ENCODE measurements at regions not wholly inside any gene's neighbourhood (a gene's known extent, or its start where the extent isn't known, plus 50 kb on each side); places are given as distances from the start of the nearest gene placed in this dataset.

DNA sequence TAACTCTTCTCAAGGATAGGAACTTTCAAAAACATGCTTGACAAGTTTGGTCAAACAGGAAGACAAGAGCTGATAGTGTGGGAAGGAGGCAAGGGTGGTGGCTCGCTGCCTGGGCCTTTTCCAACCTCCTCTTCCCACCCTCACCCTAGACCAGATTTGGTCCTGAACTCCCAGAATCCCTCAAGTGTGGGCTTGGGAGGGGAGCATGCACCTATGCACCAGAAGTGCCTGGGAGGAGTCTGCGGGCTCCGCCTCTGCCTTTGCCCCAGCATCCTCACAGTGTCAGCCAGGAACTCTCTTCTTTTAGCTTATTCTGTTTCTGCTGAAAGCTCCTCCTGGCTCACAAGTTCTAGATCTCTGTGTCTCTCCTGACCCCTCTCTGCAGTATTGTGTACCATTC, 126.2 kb upstream of the MRPS22 start:
- no peak overlapping the region for H3K27ac ChIP-seq (ENCODE audit: low read length)
- H3K27me3 ChIP-seq (ENCODE audit: low read length): 0 out of 2 replicates have a peak, but pooled peaks cover 3% of the 10 kb centered on the region
- H3K4me2 ChIP-seq (ENCODE audit: low read length): no peak overlapping the region
- H3K9ac ChIP-seq (ENCODE audit: low read length): no peak overlapping the region
- no peak overlapping the region for H2AFZ ChIP-seq (ENCODE audit: low read length)
- no peaks in the 10 kb centered on the region for H4K20me1 ChIP-seq (ENCODE audit: low read length)
- no TSS peak for BruUV-seq (replicated peaks)
- no peaks in the 10 kb centered on the region for H3K36me3 ChIP-seq (ENCODE audit: low read depth, low read length)
- DNase-seq (no peak), ATAC-seq (no peak)
- no peaks in the 10 kb centered on the region for H3F3A ChIP-seq (ENCODE audit: low read length, unreplicated experiment)
- no peaks in the 10 kb centered on the region for H3K9me2 ChIP-seq (replicated peaks; ENCODE audit: low read length)
- H3K9me3 ChIP-seq (ENCODE audit: low read length): no peaks in the 10 kb centered on the region
- CTCF ChIA-PET: no interaction called here
- TF ChIP-seq EZH2phosphoT487 (IDR thresholded peaks at IDR 0.05; ENCODE audit: borderline replicate concordance, low read length): no peak
- POLR2A ChIA-PET (ENCODE audit: unreplicated experiment): interaction anchor here (0.6 kb wide), 1 partner anchor 133 kb away, joined by 3 read pairs; no protein-coding TSS in a partner anchor
- intact Hi-C loops (cut with micrococcal nuclease): loop anchor here (10.0 kb wide), 1 partner anchor 273 kb away; the partner anchor contains the start of genes FOXL2 and FOXL2NB
- no peak overlapping the region for H3K4me3 ChIP-seq (ENCODE audit: low read length)
- H3K4me1 ChIP-seq (ENCODE audit: insufficient read depth, low read length): no peaks in the 10 kb centered on the region
- no peaks in the 10 kb centered on the region for H3K79me2 ChIP-seq (ENCODE audit: low read length)

DNA sequence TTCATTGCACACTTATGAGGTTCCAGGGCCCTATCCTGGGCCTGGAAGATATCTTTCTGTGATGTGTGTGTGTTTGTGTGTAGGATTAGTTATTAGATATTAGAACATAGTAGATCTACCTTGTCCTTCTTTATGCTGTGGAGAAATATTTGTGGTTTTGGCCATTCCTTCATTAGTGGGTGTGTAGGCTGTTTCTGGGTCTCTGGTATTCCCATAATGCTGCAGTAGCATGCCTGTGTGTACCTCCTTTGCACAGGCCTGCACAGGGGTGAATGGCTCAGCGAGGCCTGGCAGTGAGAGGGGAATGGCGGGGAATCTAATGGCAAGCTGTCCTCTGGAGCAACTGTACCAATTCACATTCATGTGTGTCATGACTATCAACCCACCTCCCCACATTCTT, 125.8 kb upstream of the MRPS22 start:
- Histone ChIP-seq H3K36me3 (ENCODE audit: low read depth, low read length) (no peaks in the 10 kb centered on the region), H3K4me2 (ENCODE audit: low read length) (no peak overlapping the region), H4K20me1 (ENCODE audit: low read length) (no peaks in the 10 kb centered on the region), H3K9me2 (replicated peaks; ENCODE audit: low read length) (no peaks in the 10 kb centered on the region), H3K27ac (ENCODE audit: low read length) (no peak overlapping the region), H3K27me3 (ENCODE audit: low read length) (0 out of 2 replicates have a peak, but pooled peaks cover 3% of the 10 kb centered on the region), H3K9ac (ENCODE audit: low read length) (no peak overlapping the region), H3K4me3 (ENCODE audit: low read length) (no peak overlapping the region), H3K9me3 (ENCODE audit: low read length) (no peaks in the 10 kb centered on the region), H3K79me2 (ENCODE audit: low read length) (no peaks in the 10 kb centered on the region), H2AFZ (ENCODE audit: low read length) (no peak overlapping the region), H3F3A (ENCODE audit: low read length, unreplicated experiment) (no peaks in the 10 kb centered on the region), H3K4me1 (ENCODE audit: insufficient read depth, low read length) (no peaks in the 10 kb centered on the region)
- intact Hi-C loops (cut with micrococcal nuclease): loop anchor here (10.0 kb wide), 1 partner anchor 273 kb away; the partner anchor contains the start of genes FOXL2 and FOXL2NB
- TF ChIP-seq EZH2phosphoT487 (IDR thresholded peaks at IDR 0.05; ENCODE audit: borderline replicate concordance, low read length) (no peak), EZH2 (IDR thresholded peaks at IDR 0.05; ENCODE audit: low read length, unreplicated experiment) (no peak)
- TF ChIP-seq, protein P1, sequence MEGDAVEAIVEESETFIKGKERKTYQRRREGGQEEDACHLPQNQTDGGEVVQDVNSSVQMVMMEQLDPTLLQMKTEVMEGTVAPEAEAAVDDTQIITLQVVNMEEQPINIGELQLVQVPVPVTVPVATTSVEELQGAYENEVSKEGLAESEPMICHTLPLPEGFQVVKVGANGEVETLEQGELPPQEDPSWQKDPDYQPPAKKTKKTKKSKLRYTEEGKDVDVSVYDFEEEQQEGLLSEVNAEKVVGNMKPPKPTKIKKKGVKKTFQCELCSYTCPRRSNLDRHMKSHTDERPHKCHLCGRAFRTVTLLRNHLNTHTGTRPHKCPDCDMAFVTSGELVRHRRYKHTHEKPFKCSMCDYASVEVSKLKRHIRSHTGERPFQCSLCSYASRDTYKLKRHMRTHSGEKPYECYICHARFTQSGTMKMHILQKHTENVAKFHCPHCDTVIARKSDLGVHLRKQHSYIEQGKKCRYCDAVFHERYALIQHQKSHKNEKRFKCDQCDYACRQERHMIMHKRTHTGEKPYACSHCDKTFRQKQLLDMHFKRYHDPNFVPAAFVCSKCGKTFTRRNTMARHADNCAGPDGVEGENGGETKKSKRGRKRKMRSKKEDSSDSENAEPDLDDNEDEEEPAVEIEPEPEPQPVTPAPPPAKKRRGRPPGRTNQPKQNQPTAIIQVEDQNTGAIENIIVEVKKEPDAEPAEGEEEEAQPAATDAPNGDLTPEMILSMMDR (conservative IDR thresholded peaks at IDR 0.05; ENCODE audit: low read depth, low read length): no peak
- DNase-seq (no peak), ATAC-seq (no peak)
- ChIA-PET CTCF (no interaction called here), POLR2A (ENCODE audit: unreplicated experiment) (interaction anchor here (0.6 kb wide), 1 partner anchor 133 kb away, joined by 3 read pairs; no protein-coding TSS in a partner anchor)
- no TSS peak for BruUV-seq (replicated peaks)

DNA sequence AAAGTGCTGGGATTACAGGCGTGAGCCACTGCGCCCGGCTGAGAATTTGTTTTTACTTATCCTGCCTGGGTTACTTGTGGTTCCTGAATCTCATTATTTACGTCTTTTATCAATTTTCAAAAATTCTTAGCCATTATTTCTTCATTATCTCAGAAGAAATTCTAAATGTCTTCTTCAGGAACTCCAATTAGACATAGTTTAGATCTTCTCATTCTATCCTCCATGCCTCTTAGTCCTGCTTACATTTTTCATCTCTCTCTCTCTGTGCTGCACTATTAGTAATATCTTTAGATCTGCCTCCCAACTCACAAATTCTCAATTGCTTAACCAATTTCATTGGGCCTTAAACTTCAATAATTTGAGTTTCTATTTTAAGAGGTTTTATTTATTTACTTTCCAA, 124.4 kb upstream of the MRPS22 start:
- Histone ChIP-seq H3F3A (ENCODE audit: low read length, unreplicated experiment) (no peaks in the 10 kb centered on the region), H2AFZ (ENCODE audit: low read length) (no peak overlapping the region), H3K27ac (ENCODE audit: low read length) (no peak overlapping the region), H3K4me1 (ENCODE audit: insufficient read depth, low read length) (no peaks in the 10 kb centered on the region), H3K27me3 (ENCODE audit: low read length) (no peaks in the 10 kb centered on the region), H4K20me1 (ENCODE audit: low read length) (no peaks in the 10 kb centered on the region), H3K9ac (ENCODE audit: low read length) (no peak overlapping the region), H3K36me3 (ENCODE audit: low read depth, low read length) (no peaks in the 10 kb centered on the region), H3K79me2 (ENCODE audit: low read length) (no peaks in the 10 kb centered on the region), H3K9me3 (ENCODE audit: low read length) (no peaks in the 10 kb centered on the region), H3K4me2 (ENCODE audit: low read length) (no peak overlapping the region), H3K9me2 (replicated peaks; ENCODE audit: low read length) (no peaks in the 10 kb centered on the region), H3K4me3 (ENCODE audit: low read length) (no peak overlapping the region)
- TF ChIP-seq EZH2 (IDR thresholded peaks at IDR 0.05; ENCODE audit: low read length, unreplicated experiment) (no peak), EZH2phosphoT487 (IDR thresholded peaks at IDR 0.05; ENCODE audit: borderline replicate concordance, low read length) (no peak)
- TF ChIP-seq, protein P1 (conservative IDR thresholded peaks at IDR 0.05; ENCODE audit: low read depth, low read length): no peak
- CTCF ChIA-PET: no interaction called here
- ATAC-seq (no peak), DNase-seq (no peak)
- POLR2A ChIA-PET (ENCODE audit: unreplicated experiment): no interaction called here
- intact Hi-C loops (cut with micrococcal nuclease): loop anchor here (10.0 kb wide), 1 partner anchor 275 kb away; the partner anchor contains the start of genes FOXL2 and FOXL2NB
- BruUV-seq (replicated peaks): no TSS peak
